Prostate gland (tissue), 2 donors: ENCODE measurements at regions not wholly inside any gene's neighbourhood (a gene's known extent, or its start where the extent isn't known, plus 50 kb on each side); places are given as distances from the start of the nearest gene placed in this dataset.

Experiments
- DNase-seq: peaks from one replicate; pipeline ENCODE4 v3.0.0-alpha.2; 2019; ENCODE audit warnings: low spot score
- H3K27ac ChIP-seq, 2 donors: fragments of 200-600 bp; sonication (generic); 2 replicates each; pipeline ENCODE4 v1.5.1; 2017 to 2019
- H3K27me3 ChIP-seq: fragments of 200-600 bp; sonication (generic); replicated peaks from 2 replicates; pipeline ENCODE4 v1.5.1; 2019; ENCODE audit not compliant: insufficient read depth
- H3K36me3 ChIP-seq, 2 donors: fragments of 200-600 bp; sonication (generic); 1 replicate in 1 of 2; 2 replicates in 1 of 2; pipeline versions ENCODE4 v1.5.1 to v1.8.1; 2017 to 2019
- H3K4me1 ChIP-seq: fragments of 200-600 bp; sonication (generic); replicated peaks from 2 replicates; pipeline ENCODE4 v1.5.1; 2019
- H3K4me3 ChIP-seq, 2 donors: fragments of 200-600 bp; sonication (generic); 2 replicates each; pipeline ENCODE4 v1.5.1; 2017 to 2019
- H3K9me3 ChIP-seq: fragments of 200-600 bp; sonication (generic); 2 replicates; pipeline ENCODE4 v1.5.1; 2017
- POLR2A ChIP-seq: fragments of 450-650 bp; IDR thresholded peaks from one replicate; pipeline ENCODE4 v1.6.1; 2016; ENCODE audit warnings: antibody characterized with exemption, mild to moderate bottlenecking
- POLR2AphosphoS5 ChIP-seq: sonication (generic); formaldehyde crosslinking; IDR thresholded peaks from one replicate; pipeline ENCODE4 v1.6.1; 2017; ENCODE audit warnings: antibody characterized with exemption
- WGBS: methylation state at CpG from one replicate; pipeline ENCODE4 v1.1.5; 2018; 5-methylcytosine and 5-hydroxymethylcytosine counted together
- intact Hi-C: fragments of 100-400 bp; cut with DNase I; formaldehyde crosslinking; loops from one replicate; pipeline ENCODE4 v1.14.2; 2022
- TF ChIP-seq, protein P1 (sequence below), 4 experiments: fragments of 200-600 bp in 2 of 4; fragments of 450-650 bp in 2 of 4; sonication (generic) in 2 of 4; IDR thresholded peaks; 1 replicate in 3 of 4; 2 replicates in 1 of 4; pipeline ENCODE4 v1.5.1; 2016 to 2019; ENCODE audit warnings: antibody characterized with exemption in 4 of 4, mild to moderate bottlenecking in 2 of 4, moderate library complexity in 2 of 4

- WGBS, result 86% methylated on average over 7 of the region's 7 CpGs
- no peaks in the 10 kb centered on the region for H3K27me3 ChIP-seq
- no peak for DNase-seq
- intact Hi-C loops, result no loop called here
- no peaks in the 10 kb centered on the region for H3K9me3 ChIP-seq
- no peaks in the 10 kb centered on the region for H3K36me3 ChIP-seq
- TF ChIP-seq POLR2A, result no peak
- TF ChIP-seq, protein P1, sequence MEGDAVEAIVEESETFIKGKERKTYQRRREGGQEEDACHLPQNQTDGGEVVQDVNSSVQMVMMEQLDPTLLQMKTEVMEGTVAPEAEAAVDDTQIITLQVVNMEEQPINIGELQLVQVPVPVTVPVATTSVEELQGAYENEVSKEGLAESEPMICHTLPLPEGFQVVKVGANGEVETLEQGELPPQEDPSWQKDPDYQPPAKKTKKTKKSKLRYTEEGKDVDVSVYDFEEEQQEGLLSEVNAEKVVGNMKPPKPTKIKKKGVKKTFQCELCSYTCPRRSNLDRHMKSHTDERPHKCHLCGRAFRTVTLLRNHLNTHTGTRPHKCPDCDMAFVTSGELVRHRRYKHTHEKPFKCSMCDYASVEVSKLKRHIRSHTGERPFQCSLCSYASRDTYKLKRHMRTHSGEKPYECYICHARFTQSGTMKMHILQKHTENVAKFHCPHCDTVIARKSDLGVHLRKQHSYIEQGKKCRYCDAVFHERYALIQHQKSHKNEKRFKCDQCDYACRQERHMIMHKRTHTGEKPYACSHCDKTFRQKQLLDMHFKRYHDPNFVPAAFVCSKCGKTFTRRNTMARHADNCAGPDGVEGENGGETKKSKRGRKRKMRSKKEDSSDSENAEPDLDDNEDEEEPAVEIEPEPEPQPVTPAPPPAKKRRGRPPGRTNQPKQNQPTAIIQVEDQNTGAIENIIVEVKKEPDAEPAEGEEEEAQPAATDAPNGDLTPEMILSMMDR (IDR thresholded peaks at IDR 0.05), result no peak
- no peak for TF ChIP-seq POLR2AphosphoS5
- H3K4me3 ChIP-seq, result no peak overlapping the region
- H3K27ac ChIP-seq, result no peak overlapping the region
- no peaks in the 10 kb centered on the region for H3K4me1 ChIP-seq
Observed at GRCh38 chr11:70614034-70614681, 215.8 kb downstream of the CTTN start.

DNA sequence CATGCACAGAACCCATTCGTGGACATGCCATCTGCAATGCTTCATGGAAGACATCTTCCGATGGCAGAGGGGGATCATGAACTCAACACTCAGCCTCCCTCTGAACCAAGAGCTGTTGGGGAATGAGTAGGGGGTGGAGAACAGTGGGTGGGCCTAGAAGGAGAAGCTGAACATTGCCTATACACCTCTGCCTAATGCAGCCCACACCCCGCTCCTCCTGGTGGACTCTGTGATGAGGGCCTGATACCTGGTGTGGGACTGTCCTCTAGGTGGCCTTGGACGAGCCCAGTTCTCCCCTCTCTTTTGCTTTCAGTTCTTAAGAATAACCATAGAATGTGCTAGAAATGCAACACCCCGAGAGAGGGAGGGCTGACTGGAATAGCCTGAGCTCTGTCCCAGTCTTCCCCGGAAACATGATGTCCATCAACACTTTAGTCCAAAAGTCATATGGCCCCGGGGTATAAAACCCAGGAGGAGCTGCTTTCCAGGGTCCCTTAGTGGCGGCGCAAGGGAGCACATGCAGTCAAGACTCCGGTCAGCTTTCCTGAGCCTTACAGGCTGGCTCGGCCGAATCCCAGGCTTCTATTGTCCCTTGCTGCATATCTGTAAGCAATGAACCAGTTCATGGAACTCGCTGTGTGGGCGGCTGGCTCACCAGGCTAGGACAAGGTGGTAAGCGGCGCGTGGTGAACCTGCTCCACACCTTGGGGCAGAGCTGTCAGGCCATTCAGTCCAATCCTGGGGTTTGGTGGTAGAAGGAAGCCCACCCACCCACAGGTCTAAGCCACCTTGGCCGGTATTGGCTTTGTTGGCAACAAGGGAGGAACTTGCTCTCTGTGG is 216.9 kb downstream of the CTTN start:
- Histone ChIP-seq H3K27me3 (no peaks in the 10 kb centered on the region), H3K4me3 (no peak overlapping the region), H3K4me1 (no peaks in the 10 kb centered on the region), H3K36me3 (no peaks in the 10 kb centered on the region), H3K9me3 (no peaks in the 10 kb centered on the region), H3K27ac (no peak overlapping the region)
- intact Hi-C loops, result no loop called here
- no peak for DNase-seq
- TF ChIP-seq, protein P1 (IDR thresholded peaks at IDR 0.05), result no peak
- TF ChIP-seq POLR2AphosphoS5, result no peak
- no peak for TF ChIP-seq POLR2A
- WGBS, result 96% methylated on average over 18 of the region's 18 CpGs

- Histone ChIP-seq H3K9me3 (no peaks in the 10 kb centered on the region), H3K4me3 (no peak overlapping the region), H3K27me3 (no peaks in the 10 kb centered on the region), H3K27ac (no peak overlapping the region), H3K4me1 (no peaks in the 10 kb centered on the region), H3K36me3 (no peaks in the 10 kb centered on the region)
- no peak for DNase-seq
- intact Hi-C loops, result no loop called here
- TF ChIP-seq POLR2A (no peak), POLR2AphosphoS5 (no peak)
- TF ChIP-seq, protein P1 (IDR thresholded peaks at IDR 0.05), result no peak
- WGBS, result 84% methylated on average over 7 of the region's 7 CpGs
Observed at GRCh38 chr11:70616317-70616716, 218.0 kb downstream of the CTTN start.

DNA sequence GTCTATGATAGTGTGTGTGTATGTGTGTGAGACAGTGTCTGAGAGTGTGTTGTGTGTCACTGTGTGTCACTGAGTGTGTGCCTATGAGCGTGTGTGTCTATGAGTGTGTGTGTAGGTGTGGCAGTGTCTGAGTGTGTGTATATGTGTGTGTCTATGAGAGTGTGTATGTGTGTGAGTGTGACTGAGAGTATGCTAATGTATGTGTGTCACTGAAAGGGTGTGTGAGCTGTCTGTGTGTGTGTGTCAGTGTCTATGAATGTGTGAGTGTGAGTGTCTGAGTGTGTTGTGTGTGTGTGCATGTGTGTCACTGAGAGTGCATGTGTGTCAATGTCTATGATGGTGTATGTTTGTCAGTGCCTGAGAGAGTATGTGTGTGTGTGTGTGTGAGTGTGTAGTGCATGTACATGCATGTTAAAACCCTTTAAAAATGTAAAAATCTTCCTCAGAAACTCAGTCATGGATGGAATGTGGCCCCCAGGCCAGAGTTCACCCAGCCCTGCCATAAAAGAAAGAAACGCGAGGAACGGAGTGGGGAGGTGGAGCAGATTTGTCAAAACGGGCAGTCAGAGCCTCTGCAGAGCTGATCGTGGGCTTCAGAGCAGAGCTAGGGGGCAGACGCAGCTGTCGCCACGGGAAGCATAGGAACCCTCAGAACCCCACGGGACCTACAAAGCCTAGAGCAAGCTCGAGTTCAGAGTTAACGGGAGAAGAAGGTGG is 218.8 kb downstream of the CTTN start:
- no peaks in the 10 kb centered on the region for H3K36me3 ChIP-seq
- no peak for DNase-seq
- no peaks in the 10 kb centered on the region for H3K27me3 ChIP-seq
- TF ChIP-seq, protein P1 (IDR thresholded peaks at IDR 0.05), result no peak
- no peak for TF ChIP-seq POLR2AphosphoS5
- no peak for TF ChIP-seq POLR2A
- H3K4me1 ChIP-seq, result no peaks in the 10 kb centered on the region
- H3K9me3 ChIP-seq, result no peaks in the 10 kb centered on the region
- H3K4me3 ChIP-seq, result no peak overlapping the region
- no peak overlapping the region for H3K27ac ChIP-seq
- 57% methylated on average over 12 of the region's 12 CpGs for WGBS
- intact Hi-C loops, result no loop called here
